Endothelial cell of umbilical vein (primary cell): ENCODE measurements at regions not wholly inside any gene's neighbourhood (a gene's known extent, or its start where the extent isn't known, plus 50 kb on each side); places are given as distances from the start of the nearest gene placed in this dataset.
"Not testable (repeated sequence)": the region's sequence is repeated elsewhere in the genome, so short reads cannot be mapped to it uniquely, and the experiment has no call there.

ENCODE experiments used
- CTCF ChIP-seq, 2 donors: IDR thresholded peaks; 1 replicate in 1 of 2; 2 replicates in 1 of 2; pipeline ENCODE4 v1.5.1; 2011; ENCODE audit warnings: low read length in 2 of 2, mild to moderate bottlenecking in 2 of 2, moderate library complexity in 2 of 2, control low read depth in 1 of 2, inconsistent platforms in 1 of 2, low read depth in 1 of 2; ENCODE audit not compliant: insufficient read depth in 1 of 2; ENCODE audit errors: extremely low read depth in 1 of 2
- EZH2 ChIP-seq: IDR thresholded peaks from 2 replicates; pipeline ENCODE4 v1.6.1; 2012; ENCODE audit warnings: borderline replicate concordance, low read depth, mild to moderate bottlenecking, moderate library complexity, low read length, inconsistent platforms; ENCODE audit not compliant: severe bottlenecking
- JUN ChIP-seq: IDR thresholded peaks from 2 replicates; pipeline ENCODE4 v1.6.1; 2011; ENCODE audit warnings: borderline replicate concordance, low read depth; ENCODE audit not compliant: insufficient read length, insufficient read depth
- POLR2A ChIP-seq: IDR thresholded peaks from 2 replicates; pipeline ENCODE4 v1.6.1; 2012; ENCODE audit warnings: low read depth, mild to moderate bottlenecking, control low read depth, low read length
- POLR2AphosphoS5 ChIP-seq: IDR thresholded peaks from 2 replicates; pipeline ENCODE4 v1.6.1; 2012; ENCODE audit warnings: low read depth, mild to moderate bottlenecking, control low read depth, low read length, moderate library complexity; ENCODE audit not compliant: insufficient read depth

GRCh38 chr3:83217595-83218118, 1456.2 kb upstream of the GBE1 start:
- not testable (repeated sequence) for TF ChIP-seq CTCF (IDR thresholded peaks at IDR 0.05; ENCODE audit: extremely low read depth in 1 of 2, insufficient read depth in 1 of 2, low read depth in 1 of 2, low read length in 2 of 2); EZH2; JUN; POLR2AphosphoS5; POLR2A
